ENCODE measurements at regions not wholly inside any gene's neighbourhood (a gene's known extent, or its start where the extent isn't known, plus 50 kb on each side); places are given as distances from the start of the nearest gene placed in this dataset.

- TF ChIP-seq REST (IDR thresholded peaks at IDR 0.05) (no peak), EGR1 (IDR thresholded peaks at IDR 0.05; ENCODE audit: low read depth in 2 of 2) (no peak), FOXA2 (IDR thresholded peaks at IDR 0.05) (no peak), ZBTB33 (IDR thresholded peaks at IDR 0.05) (no peak), TAF1 (conservative IDR thresholded peaks at IDR 0.05) (no peak), RXRA (IDR thresholded peaks at IDR 0.05) (no peak), NR2F2 (IDR thresholded peaks at IDR 0.05) (no peak)
Measured at GRCh38 chr7:45399069-45399468, 175.1 kb upstream of the ADCY1 start (continued).

GRCh38 chr7:45400680-45401079 lies 173.5 kb upstream of the ADCY1 start:
- DNase-seq (ENCODE audit: low spot score), result no peak
- H3K9ac ChIP-seq (ENCODE audit: low read depth in 1 of 2, low read length in 2 of 2), result no peak overlapping the region
- H3K4me1 ChIP-seq (ENCODE audit: control insufficient read depth in 4 of 4, insufficient read depth in 4 of 4, low read length in 3 of 4), result no peaks in the 10 kb centered on the region
- no peaks in the 10 kb centered on the region for H3K27me3 ChIP-seq (ENCODE audit: control insufficient read depth in 4 of 4, insufficient read depth in 4 of 4, low read length in 3 of 4)
- no peak overlapping the region for H3K4me3 ChIP-seq (ENCODE audit: low read depth in 1 of 3, low read length in 3 of 3)
- WGBS, result 85% methylated on average over 7 of the region's 7 CpGs
- no peak overlapping the region for H3K27ac ChIP-seq (ENCODE audit: low read depth in 1 of 2, low read length in 2 of 2)
- TF ChIP-seq ATF3 (IDR thresholded peaks at IDR 0.05) (no peak), SP1 (IDR thresholded peaks at IDR 0.05) (no peak), GABPA (IDR thresholded peaks at IDR 0.05 in 1 of 2, conservative IDR thresholded peaks at IDR 0.05 in 1 of 2) (no peak), EGR1 (IDR thresholded peaks at IDR 0.05; ENCODE audit: low read depth in 2 of 2) (no peak), RAD21 (IDR thresholded peaks at IDR 0.05) (no peak), NR2F2 (IDR thresholded peaks at IDR 0.05) (no peak), HNF4G (IDR thresholded peaks at IDR 0.05) (no peak), YY1 (IDR thresholded peaks at IDR 0.05) (no peak), ZBTB33 (IDR thresholded peaks at IDR 0.05) (no peak), FOXA1 (IDR thresholded peaks at IDR 0.05) (no peak), JUND (IDR thresholded peaks at IDR 0.05) (no peak)
- TF ChIP-seq, protein P1, sequence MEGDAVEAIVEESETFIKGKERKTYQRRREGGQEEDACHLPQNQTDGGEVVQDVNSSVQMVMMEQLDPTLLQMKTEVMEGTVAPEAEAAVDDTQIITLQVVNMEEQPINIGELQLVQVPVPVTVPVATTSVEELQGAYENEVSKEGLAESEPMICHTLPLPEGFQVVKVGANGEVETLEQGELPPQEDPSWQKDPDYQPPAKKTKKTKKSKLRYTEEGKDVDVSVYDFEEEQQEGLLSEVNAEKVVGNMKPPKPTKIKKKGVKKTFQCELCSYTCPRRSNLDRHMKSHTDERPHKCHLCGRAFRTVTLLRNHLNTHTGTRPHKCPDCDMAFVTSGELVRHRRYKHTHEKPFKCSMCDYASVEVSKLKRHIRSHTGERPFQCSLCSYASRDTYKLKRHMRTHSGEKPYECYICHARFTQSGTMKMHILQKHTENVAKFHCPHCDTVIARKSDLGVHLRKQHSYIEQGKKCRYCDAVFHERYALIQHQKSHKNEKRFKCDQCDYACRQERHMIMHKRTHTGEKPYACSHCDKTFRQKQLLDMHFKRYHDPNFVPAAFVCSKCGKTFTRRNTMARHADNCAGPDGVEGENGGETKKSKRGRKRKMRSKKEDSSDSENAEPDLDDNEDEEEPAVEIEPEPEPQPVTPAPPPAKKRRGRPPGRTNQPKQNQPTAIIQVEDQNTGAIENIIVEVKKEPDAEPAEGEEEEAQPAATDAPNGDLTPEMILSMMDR (IDR thresholded peaks at IDR 0.05; ENCODE audit: low read depth, low read length, missing input control), result no peak
- TF ChIP-seq, protein P2, sequence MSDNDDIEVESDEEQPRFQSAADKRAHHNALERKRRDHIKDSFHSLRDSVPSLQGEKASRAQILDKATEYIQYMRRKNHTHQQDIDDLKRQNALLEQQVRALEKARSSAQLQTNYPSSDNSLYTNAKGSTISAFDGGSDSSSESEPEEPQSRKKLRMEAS (IDR thresholded peaks at IDR 0.05), result no peak
- peaks cover 3 to 10% (median 4%) of the 10 kb centered on the region in 4 donors for H3K9me3 ChIP-seq (ENCODE audit: control insufficient read depth in 4 of 4, low read length in 3 of 4)
- H3K36me3 ChIP-seq (ENCODE audit: control insufficient read depth in 4 of 4, insufficient read depth in 3 of 4, low read depth in 1 of 4, low read length in 3 of 4), result no peaks in the 10 kb centered on the region
